ENCODE measurements at regions not wholly inside any gene's neighbourhood (a gene's known extent, or its start where the extent isn't known, plus 50 kb on each side); places are given as distances from the start of the nearest gene placed in this dataset.

DNA sequence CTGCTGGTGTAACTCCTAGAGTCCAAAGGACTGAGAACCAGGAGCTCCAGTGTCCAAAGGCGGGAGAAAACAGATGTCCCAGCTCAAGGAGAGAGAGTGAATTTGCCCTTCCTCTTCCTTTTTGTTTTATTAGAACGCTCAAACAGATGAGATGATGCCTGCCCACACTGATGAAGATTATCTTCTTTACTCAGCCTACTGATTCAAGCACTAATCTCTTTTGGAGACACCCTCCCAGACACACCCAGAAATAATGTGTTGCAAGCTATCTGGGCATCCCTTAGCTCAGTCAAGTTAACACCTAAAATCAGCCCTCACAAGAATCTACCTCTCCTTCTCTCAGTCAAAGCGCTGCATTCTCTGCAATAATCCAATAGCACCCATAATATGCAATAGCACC is 78.2 kb upstream of the BCL2L14 start:
- TF ChIP-seq POLR2A (IDR thresholded peaks at IDR 0.05) (no peak), CTCF (IDR thresholded peaks at IDR 0.05) (no peak)

Measured in stomach (tissue), 4 donors.